Progenitor cell of endocrine pancreas (in vitro differentiated cells): ENCODE measurements at regions not wholly inside any gene's neighbourhood (a gene's known extent, or its start where the extent isn't known, plus 50 kb on each side); places are given as distances from the start of the nearest gene placed in this dataset.

Experiments used
- DNase-seq: peaks from one replicate; pipeline ENCODE4 v3.0.0; 2021; ENCODE audit warnings: low spot score; ENCODE audit not compliant: unreplicated experiment
- H3K27ac Mint-ChIP-seq: 2 replicates; pipeline ENCODE4 v1.8.0; 2021; ENCODE audit warnings: mild to moderate bottlenecking, moderate library complexity, mixed read lengths
- H3K27me3 Mint-ChIP-seq: 2 replicates; pipeline ENCODE4 v1.8.0; 2021; ENCODE audit warnings: mixed read lengths
- H3K36me3 Mint-ChIP-seq: 2 replicates; pipeline ENCODE4 v1.8.0; 2022; ENCODE audit warnings: mixed read lengths; ENCODE audit not compliant: insufficient read depth
- H3K4me1 Mint-ChIP-seq: 2 replicates; pipeline ENCODE4 v1.8.0; 2021; ENCODE audit warnings: low read depth, mixed read lengths
- H3K4me3 Mint-ChIP-seq: 2 replicates; pipeline ENCODE4 v1.8.0; 2021; ENCODE audit warnings: low read depth, mild to moderate bottlenecking, moderate library complexity, mixed read lengths
- H3K9me3 Mint-ChIP-seq: 2 replicates; pipeline ENCODE4 v1.8.0; 2021; ENCODE audit warnings: low read depth, mixed read lengths
- CTCF ChIP-seq: fragments of 200-600 bp; sonication (generic); IDR thresholded peaks from one replicate; pipeline ENCODE4 v1.5.0; 2021; ENCODE audit warnings: antibody characterized with exemption, mild to moderate bottlenecking; ENCODE audit not compliant: unreplicated experiment

- no peaks in the 10 kb centered on the region for H3K4me1 Mint-ChIP-seq
- DNase-seq, result no peak
- no peaks in the 10 kb centered on the region for H3K36me3 Mint-ChIP-seq
- no peaks in the 10 kb centered on the region for H3K9me3 Mint-ChIP-seq
- H3K27me3 Mint-ChIP-seq, result peaks cover 47% of the 10 kb centered on the region
- TF ChIP-seq CTCF, result no peak
- no peak overlapping the region for H3K4me3 Mint-ChIP-seq
- H3K27ac Mint-ChIP-seq, result no peak overlapping the region
These were observed 70.8 kb downstream of the ADRA2C start for GRCh38 chr4:3836756-3837601.

GRCh38 chr4:3838437-3839380, 72.5 kb downstream of the ADRA2C start:
- no peaks in the 10 kb centered on the region for H3K9me3 Mint-ChIP-seq
- no peak for TF ChIP-seq CTCF
- no peak for DNase-seq
- no peak overlapping the region for H3K27ac Mint-ChIP-seq
- no peaks in the 10 kb centered on the region for H3K4me1 Mint-ChIP-seq
- H3K36me3 Mint-ChIP-seq, result no peaks in the 10 kb centered on the region
- H3K4me3 Mint-ChIP-seq, result no peak overlapping the region
- H3K27me3 Mint-ChIP-seq, result peaks cover 49% of the 10 kb centered on the region

- H3K4me3 Mint-ChIP-seq, result no peak overlapping the region
- no peaks in the 10 kb centered on the region for H3K9me3 Mint-ChIP-seq
- no peaks in the 10 kb centered on the region for H3K36me3 Mint-ChIP-seq
- H3K27me3 Mint-ChIP-seq, result peaks cover 38% of the 10 kb centered on the region
- H3K4me1 Mint-ChIP-seq, result no peaks in the 10 kb centered on the region
- no peak overlapping the region for H3K27ac Mint-ChIP-seq
- peak; percentile 27 for TF ChIP-seq CTCF
- no peak for DNase-seq
These were observed 79.0 kb downstream of the ADRA2C start for GRCh38 chr4:3845094-3845743.

GRCh38 chr4:3845744-3846429, 79.7 kb downstream of the ADRA2C start:
- no peaks in the 10 kb centered on the region for H3K9me3 Mint-ChIP-seq
- H3K27me3 Mint-ChIP-seq, result peaks cover 40% of the 10 kb centered on the region
- no peaks in the 10 kb centered on the region for H3K36me3 Mint-ChIP-seq
- no peak for DNase-seq
- no peak overlapping the region for H3K4me3 Mint-ChIP-seq
- TF ChIP-seq CTCF, result no peak
- no peaks in the 10 kb centered on the region for H3K4me1 Mint-ChIP-seq
- H3K27ac Mint-ChIP-seq, result no peak overlapping the region
